ENCODE measurements at regions not wholly inside any gene's neighbourhood (a gene's known extent, or its start where the extent isn't known, plus 50 kb on each side); places are given as distances from the start of the nearest gene placed in this dataset.

DNA sequence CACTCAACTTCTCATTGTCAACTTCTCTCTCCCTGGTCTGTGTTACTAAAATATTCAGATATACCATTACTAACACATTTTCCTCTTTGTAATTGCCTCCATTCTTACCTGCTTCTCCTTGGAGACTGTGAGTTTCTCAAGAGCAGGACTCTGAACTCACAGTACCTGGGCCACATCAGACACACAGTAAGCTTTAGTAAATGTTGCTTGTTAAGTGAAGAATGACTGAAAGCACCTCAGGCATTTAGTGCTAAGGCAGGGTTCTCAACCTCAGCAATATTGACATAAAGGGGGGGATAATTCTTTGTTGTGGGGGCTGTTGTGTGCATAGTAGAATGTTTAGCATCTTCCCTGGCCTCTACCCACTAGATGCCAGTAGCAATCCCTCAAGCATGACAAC is 72.0 kb upstream of the RAB11FIP2 start:
- TF ChIP-seq CTCF (IDR thresholded peaks at IDR 0.05) (no peak), POLR2AphosphoS5 (IDR thresholded peaks at IDR 0.05) (no peak), POLR2A (IDR thresholded peaks at IDR 0.05; ENCODE audit: low read depth) (no peak)
